ENCODE measurements at regions not wholly inside any gene's neighbourhood (a gene's known extent, or its start where the extent isn't known, plus 50 kb on each side); places are given as distances from the start of the nearest gene placed in this dataset.

GRCh38 chr22:27441706-27442475 is 359.7 kb downstream of the MN1 start:
- DNase-seq (ENCODE audit: low read depth) = no peak

GRCh38 chr22:27443306-27443705 is 358.2 kb downstream of the MN1 start:
- no peak for DNase-seq (ENCODE audit: low read depth)

GRCh38 chr22:27445881-27446280 is 355.7 kb downstream of the MN1 start:
- no peak for DNase-seq (ENCODE audit: low read depth)

- no peak for DNase-seq (ENCODE audit: low read depth)
Observed at GRCh38 chr22:27447289-27447688, 354.3 kb downstream of the MN1 start.

GRCh38 chr22:27450448-27450847 is 351.1 kb downstream of the MN1 start:
- DNase-seq (ENCODE audit: low read depth) = no peak

GRCh38 chr22:27452245-27452644 is 349.3 kb downstream of the MN1 start:
- DNase-seq (ENCODE audit: low read depth) = no peak

GRCh38 chr22:27452922-27453321 is 348.6 kb downstream of the MN1 start:
- no peak for DNase-seq (ENCODE audit: low read depth)

GRCh38 chr22:27453725-27454124 is 347.8 kb downstream of the MN1 start:
- no peak for DNase-seq (ENCODE audit: low read depth)

- no peak for DNase-seq (ENCODE audit: low read depth)
Observed at GRCh38 chr22:27454807-27455450, 346.6 kb downstream of the MN1 start.

GRCh38 chr22:27455526-27455925 is 346.0 kb downstream of the MN1 start:
- no peak for DNase-seq (ENCODE audit: low read depth)

- DNase-seq (ENCODE audit: low read depth) = no peak
Observed at GRCh38 chr22:27456696-27457503, 344.7 kb downstream of the MN1 start.

GRCh38 chr22:27459999-27460398 is 341.6 kb downstream of the MN1 start:
- DNase-seq (ENCODE audit: low read depth) = no peak

- peak; percentile 53 for DNase-seq (ENCODE audit: low read depth)
Observed at GRCh38 chr22:27460591-27461347, 340.8 kb downstream of the MN1 start.

- DNase-seq (ENCODE audit: low read depth) = no peak
Observed at GRCh38 chr22:27461470-27461869, 340.1 kb downstream of the MN1 start.

GRCh38 chr22:27462190-27462589 is 339.4 kb downstream of the MN1 start:
- no peak for DNase-seq (ENCODE audit: low read depth)

GRCh38 chr22:27463121-27463660 is 338.4 kb downstream of the MN1 start:
- no peak for DNase-seq (ENCODE audit: low read depth)

- DNase-seq (ENCODE audit: low read depth) = no peak
Observed at GRCh38 chr22:27466229-27466628, 335.3 kb downstream of the MN1 start.

- no peak for DNase-seq (ENCODE audit: low read depth)
Observed at GRCh38 chr22:27466778-27467438, 334.6 kb downstream of the MN1 start.

- DNase-seq (ENCODE audit: low read depth) = no peak
Observed at GRCh38 chr22:27467711-27468110, 333.8 kb downstream of the MN1 start.

GRCh38 chr22:27468712-27469111 is 332.8 kb downstream of the MN1 start:
- DNase-seq (ENCODE audit: low read depth) = no peak

GRCh38 chr22:27470169-27470772 is 331.3 kb downstream of the MN1 start:
- DNase-seq (ENCODE audit: low read depth) = no peak
